D341Med (cell line): ENCODE measurements at regions not wholly inside any gene's neighbourhood (a gene's known extent, or its start where the extent isn't known, plus 50 kb on each side); places are given as distances from the start of the nearest gene placed in this dataset.
"Not testable (repeated sequence)": the region's sequence is repeated elsewhere in the genome, so short reads cannot be mapped to it uniquely, and the experiment has no call there.

Experiments
- DNase-seq: peaks from one replicate; pipeline ENCODE4 v3.0.0; 2012; ENCODE audit warnings: low spot score

- no peak for DNase-seq
These were observed 101.2 kb downstream of the NFKBIZ start for GRCh38 chr3:101950510-101950909.

- DNase-seq: no peak
These were observed 101.8 kb downstream of the NFKBIZ start for GRCh38 chr3:101950985-101951733.

- DNase-seq: no peak
These were observed 105.0 kb downstream of the NFKBIZ start for GRCh38 chr3:101954361-101954760.

GRCh38 chr3:101954936-101955335 is 105.6 kb downstream of the NFKBIZ start:
- no peak for DNase-seq

GRCh38 chr3:101962055-101962454 is 112.7 kb downstream of the NFKBIZ start:
- DNase-seq: no peak

- DNase-seq: no peak
These were observed 114.6 kb downstream of the NFKBIZ start for GRCh38 chr3:101963902-101964362.

GRCh38 chr3:101964861-101965260 is 115.5 kb downstream of the NFKBIZ start:
- DNase-seq: no peak

- DNase-seq: no peak
These were observed 116.9 kb downstream of the NFKBIZ start for GRCh38 chr3:101966226-101966625.

GRCh38 chr3:101970212-101970611 is 120.9 kb downstream of the NFKBIZ start:
- no peak for DNase-seq

GRCh38 chr3:101970905-101971304 is 121.6 kb downstream of the NFKBIZ start:
- DNase-seq: no peak

GRCh38 chr3:101972430-101973162 is 123.3 kb downstream of the NFKBIZ start:
- DNase-seq: no peak

- DNase-seq: no peak
These were observed 123.8 kb downstream of the NFKBIZ start for GRCh38 chr3:101973163-101973505.

- not testable (repeated sequence) for DNase-seq
These were observed 126.1 kb downstream of the NFKBIZ start for GRCh38 chr3:101975415-101975814.

GRCh38 chr3:101976473-101976872 is 127.2 kb downstream of the NFKBIZ start:
- DNase-seq: no peak

- DNase-seq: no peak
These were observed 129.0 kb downstream of the NFKBIZ start for GRCh38 chr3:101978348-101978747.

GRCh38 chr3:101979033-101979432 is 129.7 kb downstream of the NFKBIZ start:
- no peak for DNase-seq

- DNase-seq: no peak
These were observed 135.0 kb downstream of the NFKBIZ start for GRCh38 chr3:101984356-101984755.

- no peak for DNase-seq
These were observed 139.3 kb downstream of the NFKBIZ start for GRCh38 chr3:101988596-101988995.

- DNase-seq: no peak
These were observed 140.4 kb downstream of the NFKBIZ start for GRCh38 chr3:101989578-101990200.

GRCh38 chr3:101992863-101993262 is 143.5 kb downstream of the NFKBIZ start:
- no peak for DNase-seq

GRCh38 chr3:101994386-101994785 is 145.1 kb downstream of the NFKBIZ start:
- DNase-seq: no peak

GRCh38 chr3:101995371-101996046 is 146.2 kb downstream of the NFKBIZ start:
- no peak for DNase-seq

GRCh38 chr3:101996832-101997231 is 147.5 kb downstream of the NFKBIZ start:
- no peak for DNase-seq
